GM19043 (cell line): ENCODE measurements at regions not wholly inside any gene's neighbourhood (a gene's known extent, or its start where the extent isn't known, plus 50 kb on each side); places are given as distances from the start of the nearest gene placed in this dataset.

Experiments used
- ATAC-seq: cut with Tn5 transposase; IDR thresholded peaks from one replicate; pipeline ENCODE4 v1.9.1; 2021; ENCODE audit warnings: low read depth; ENCODE audit not compliant: unreplicated experiment

DNA sequence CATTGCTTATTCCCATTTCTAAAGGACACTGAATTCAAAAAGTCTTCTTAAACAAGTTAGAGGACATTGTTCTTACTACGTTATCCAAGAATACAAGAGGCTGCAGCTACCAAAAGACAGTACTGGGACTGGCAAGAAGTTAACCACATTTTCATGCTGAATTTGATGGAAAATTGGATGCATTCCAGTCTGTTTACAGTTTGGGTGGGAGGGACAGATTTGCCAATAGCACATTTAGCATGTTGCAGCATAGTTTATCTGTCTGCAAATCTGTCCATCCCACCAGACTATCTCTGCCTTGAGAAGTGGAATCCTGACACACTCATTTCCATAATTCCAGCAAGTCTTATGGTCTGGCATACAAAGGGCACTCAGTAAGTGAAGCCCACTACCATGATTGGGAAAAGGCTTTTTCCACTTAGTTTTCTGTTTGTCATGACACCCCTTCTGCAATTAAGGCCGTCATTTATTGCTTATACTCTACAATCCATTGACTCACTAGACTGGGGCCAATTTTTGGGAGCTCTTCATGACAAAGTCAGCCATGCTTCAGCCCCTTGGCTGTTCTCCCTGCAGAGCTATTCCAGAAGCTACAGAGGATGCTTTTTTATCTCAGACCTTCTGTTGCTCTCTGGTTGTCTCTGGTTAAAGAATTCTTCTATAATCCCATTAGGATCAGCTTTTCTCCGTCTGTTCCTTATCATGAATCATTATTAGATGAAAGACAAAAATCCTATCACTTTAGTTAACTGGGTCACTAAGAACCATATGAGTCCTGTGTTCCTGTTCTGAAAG, 355.8 kb upstream of the PTBP2 start:
- no peak for ATAC-seq

DNA sequence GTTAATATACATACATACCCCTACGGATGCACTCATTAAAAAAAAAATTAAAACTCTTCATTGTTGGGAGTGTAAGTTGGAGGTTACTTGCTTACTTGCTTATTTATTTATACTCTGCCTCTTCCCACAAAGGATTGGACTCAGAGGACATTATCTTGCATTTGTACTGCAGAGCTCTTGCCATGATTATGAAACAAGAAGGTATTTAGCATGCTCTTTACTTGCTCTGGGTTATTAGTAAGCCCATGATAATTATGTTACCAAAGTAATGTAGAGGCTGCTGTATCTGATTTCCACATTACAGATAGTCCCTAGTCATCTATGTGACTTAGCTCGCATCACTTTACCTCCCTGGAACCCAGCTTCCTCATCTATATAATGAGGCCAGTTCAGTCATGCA, 355.1 kb upstream of the PTBP2 start:
- no peak for ATAC-seq

DNA sequence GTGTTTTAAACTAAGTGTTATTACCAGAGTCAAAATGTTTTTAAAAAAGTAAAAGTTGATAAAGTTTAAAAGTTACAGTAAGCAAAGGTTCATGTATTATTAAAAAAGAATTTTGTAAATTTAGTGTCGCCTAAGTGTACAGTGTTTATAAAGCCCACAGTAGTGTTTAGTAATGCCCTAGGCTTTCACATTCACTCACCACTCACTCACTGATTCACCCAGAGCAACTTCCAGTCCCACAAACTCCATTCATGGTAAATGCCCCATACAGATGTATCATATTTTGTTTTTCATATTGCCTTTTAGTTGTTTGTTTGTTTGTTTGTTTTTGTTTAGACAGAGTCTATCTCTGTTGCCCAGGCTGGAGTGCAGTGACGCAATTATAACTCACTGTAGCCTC, 353.8 kb upstream of the PTBP2 start:
- ATAC-seq: no peak

DNA sequence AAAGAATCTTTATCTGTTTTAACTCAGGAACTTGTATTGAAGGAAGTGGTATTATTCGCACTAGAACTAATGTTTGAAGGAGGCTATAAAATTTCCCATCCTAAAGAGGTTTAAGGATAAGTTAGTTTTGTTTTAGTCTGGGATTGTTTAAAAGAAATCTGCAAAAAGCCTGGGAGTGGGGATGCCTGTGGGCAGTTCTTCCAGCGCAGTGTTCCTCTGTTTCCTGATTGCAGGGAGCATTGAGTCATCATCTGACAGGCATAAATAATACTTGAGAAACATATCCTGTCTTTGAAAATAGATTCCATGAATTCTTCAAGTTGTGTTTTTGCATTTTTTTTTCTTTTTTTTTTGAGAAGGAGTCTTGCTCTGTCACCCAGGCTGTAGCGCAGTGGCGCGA, 350.8 kb upstream of the PTBP2 start:
- ATAC-seq: no peak

DNA sequence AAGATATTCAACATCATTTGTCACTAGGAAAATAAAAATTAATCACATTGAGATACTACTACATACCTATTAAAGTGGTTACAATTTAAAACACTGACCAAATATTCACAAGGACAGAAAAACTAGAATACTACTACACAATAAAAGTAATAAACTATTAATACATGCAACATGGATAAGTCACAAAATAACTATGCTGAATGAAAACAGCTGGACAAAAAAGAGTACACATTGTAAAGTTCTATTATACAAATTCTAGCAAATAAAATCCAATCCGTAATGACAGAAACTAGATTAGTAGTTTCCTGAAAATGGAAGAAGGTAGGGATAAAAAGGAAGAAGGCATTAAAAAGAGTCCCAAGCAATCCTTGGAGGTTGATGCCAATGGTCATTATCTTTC, 348.7 kb upstream of the PTBP2 start:
- no peak for ATAC-seq

DNA sequence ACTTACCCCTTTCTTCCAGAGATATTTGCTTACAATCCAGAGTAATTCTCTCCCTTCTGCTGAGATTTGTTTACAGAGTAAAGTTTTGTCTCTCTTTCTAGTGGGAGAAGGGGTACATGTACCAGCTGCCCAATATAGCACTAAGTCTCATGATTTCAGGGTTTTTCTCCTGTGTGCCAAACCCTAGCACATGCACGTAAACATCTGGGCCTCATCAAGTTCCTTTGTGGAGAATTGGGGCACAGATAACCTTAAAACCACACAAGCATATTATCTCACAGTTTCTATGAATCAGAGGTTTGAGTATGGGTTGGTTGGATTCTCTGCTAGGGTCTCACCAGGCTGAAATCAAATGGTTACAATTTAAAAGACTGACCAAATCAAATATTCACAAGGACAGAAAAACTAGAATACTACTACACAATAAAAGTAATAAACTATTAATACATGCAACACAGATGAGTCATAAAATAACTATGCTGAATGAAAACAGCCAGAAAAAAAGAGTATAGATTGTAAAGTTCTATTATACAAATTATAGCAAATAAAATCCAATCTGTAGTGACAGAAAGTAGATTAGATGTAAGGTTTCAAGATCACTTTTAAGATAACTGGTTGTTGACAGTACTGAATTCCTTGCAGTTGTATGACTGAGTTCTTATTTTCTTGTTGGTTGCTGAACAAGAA, 347.4 kb upstream of the PTBP2 start:
- no peak for ATAC-seq

DNA sequence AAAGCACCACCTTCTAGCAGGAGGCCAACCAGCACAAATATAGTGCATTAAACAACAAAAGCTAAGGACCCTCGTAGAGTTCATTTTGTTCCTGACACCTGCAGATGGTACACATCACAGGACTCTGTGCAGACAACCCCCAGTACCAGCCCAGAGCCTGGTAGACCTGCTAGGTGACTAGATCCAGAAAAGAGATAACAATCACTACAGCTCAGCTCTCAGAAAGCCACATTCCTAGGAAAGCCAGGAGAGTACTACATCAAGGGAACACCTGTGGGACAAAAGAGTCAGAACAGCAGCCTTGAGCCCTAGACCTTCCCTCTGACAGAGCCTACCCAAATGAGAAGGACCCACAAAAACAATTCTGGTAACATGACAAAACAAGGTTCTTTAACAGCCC, 344.7 kb upstream of the PTBP2 start:
- no peak for ATAC-seq

DNA sequence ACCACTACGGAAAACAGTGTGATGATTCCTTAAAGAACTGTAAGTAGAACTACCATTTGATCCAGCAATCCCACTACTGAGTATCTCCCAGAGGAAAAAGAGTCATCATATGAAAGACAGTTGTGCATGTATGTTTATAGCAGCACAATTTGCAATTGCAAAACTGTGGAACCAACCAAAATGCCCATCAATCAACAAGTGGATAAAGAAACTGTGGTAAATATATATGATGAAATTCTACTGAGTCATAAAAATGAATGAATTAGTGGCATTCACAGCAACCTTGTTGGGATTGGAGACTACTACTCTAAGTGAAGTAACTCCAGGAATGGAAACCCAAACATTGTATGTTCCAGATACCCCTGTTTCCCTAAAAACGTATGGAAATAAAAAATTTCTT, 337.0 kb upstream of the PTBP2 start:
- ATAC-seq: no peak

DNA sequence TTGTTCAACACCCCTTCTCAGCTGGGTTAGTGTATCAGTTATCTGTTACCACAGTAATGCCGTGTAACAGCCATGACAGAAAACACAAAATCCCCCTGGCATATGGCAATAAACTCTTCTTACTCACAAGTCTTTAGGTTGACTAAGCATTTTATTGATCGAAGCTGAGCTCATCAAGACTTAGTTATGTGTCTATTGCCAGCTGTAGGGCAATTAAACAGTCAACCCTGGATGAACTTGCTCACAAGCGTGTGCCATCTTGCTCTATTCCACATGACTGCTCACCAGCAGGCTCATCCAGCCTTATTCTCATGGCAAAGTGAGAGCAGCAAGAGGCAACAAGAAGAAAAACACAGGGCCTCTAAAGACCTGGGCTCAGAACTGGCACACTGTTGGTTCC, 333.8 kb upstream of the PTBP2 start:
- no peak for ATAC-seq

DNA sequence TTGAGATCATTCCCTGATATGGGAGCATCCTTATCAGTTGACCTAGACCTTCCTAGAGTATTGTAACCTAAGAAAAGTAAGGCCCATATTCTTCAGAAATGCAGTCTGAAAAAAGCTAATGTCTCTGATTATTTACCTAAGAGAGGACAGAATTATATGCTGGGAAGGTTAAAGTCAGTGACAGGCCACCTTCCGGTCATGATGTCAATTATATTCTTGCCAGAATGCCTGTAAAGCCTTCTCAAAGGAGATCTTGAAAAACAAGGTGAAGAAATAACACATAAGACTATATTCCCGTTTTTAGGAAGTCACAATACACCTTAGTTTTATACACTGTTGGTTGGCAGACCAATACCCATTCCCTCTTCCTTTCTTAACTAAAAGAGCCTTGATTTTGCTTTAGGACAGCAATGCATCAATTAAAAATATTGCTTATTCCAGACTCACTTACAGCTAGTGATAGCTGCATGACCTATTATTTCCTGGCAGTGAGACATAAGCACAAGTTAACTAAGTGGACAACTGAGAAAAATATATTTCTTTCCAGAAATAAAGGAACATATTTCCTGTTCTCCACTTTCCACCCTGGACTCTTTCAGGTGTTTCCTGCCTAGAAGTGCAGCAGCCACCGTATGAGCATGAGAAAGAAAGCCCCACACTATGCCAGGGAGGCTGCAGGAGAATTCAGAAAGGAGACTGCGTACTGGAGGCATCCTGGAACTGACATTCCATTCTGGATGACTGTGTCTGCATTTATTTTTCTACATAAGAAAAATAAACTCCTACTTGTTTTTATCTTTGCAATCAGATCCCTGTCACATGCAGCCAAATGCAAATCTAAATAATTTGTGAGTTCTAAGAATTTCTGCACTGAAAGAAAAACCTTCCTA, 332.9 kb upstream of the PTBP2 start:
- no peak for ATAC-seq

DNA sequence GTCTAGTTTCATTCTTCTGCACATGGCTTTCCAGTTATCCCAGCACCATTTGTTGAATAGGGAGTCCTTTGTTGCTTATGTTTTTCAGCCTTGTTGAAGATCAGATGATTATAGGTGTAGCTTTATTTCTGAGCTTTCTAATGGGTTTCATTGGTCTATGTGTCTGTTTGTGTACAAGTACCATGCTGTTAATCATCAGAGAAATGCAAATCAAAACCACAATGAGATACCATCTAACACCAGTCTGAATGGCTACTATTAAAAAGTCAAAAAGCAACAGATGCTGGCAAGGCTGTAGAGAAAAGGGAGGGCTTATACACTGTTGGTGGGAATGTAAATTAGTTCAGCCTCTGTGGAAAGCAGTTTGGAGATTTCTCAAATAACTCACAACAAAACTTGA, 321.5 kb upstream of the PTBP2 start:
- ATAC-seq: no peak

DNA sequence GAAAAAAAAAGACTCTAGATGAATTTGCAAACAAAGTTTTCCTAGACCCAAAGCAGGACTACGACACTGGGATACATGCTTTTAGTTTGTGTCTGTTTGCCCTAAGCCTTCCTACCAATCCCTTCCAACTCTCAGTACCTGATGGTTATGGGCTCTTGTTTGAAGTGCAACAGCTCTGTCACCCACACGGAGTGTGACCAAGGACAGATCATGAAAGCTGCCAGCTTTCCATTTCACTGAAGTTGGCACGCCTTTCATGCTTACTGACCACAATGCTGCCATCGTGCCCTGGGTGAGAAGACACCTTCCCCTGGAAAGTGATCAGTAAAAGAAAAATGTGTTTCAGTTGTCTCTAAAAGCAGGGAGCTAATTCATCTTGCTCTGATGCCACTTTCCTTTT, 312.5 kb upstream of the PTBP2 start:
- ATAC-seq: no peak

DNA sequence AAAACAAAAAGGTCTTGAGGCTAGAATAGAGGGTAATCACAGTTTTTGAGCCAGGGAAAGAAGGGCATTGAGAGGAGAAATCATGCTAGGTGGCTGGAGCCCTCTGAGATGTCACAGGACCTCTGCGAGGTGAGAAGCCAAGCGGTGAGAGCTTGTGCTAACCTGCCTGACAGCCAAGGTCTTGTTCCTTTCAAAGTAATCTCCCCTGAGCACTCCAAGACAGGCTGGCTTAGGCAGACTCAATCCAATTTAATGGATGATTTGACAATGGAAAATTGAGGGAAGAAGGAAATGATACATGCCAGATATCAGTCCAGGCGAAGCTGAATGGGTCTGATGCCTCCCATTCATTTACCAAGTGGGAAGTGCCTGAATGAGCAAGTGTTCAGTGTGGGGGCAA, 311.9 kb upstream of the PTBP2 start:
- ATAC-seq: no peak

DNA sequence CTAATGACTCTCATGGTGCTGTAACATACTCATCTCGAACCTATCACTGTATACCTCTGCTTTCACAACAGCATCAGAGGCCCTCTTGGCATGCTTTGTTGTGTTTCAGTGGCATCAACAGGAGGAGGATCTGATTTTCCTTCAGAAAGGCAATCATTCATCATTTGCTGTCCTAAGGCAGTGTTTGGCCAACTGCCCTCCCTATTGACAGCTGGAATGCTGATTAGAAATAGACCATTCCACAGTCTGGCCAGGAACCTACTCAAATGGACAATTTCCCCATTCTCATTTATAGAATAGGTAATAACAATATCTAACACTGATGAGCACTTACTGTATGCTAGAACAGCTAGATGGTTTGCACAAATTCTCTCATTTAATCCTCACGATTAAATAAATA, 310.6 kb upstream of the PTBP2 start:
- no peak for ATAC-seq

DNA sequence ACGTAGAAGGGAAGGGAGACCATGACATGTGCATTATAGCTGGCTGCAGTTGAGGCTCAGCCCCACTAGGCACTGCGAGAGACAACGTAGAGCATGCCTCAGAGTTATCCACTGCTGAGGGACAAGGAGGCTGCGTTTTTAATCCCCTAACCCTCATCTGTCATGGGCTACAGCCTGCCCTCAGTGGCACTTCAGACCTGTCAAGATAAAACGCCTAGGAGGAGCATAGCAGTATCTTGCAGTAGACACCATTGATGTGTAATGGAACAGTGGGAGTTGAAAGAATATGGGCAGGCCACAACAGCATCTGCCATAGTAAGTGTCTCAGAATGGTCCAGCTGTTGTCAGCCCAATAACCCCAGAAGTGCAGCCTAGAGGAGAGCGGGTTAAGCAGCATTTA, 307.0 kb upstream of the PTBP2 start:
- no peak for ATAC-seq

DNA sequence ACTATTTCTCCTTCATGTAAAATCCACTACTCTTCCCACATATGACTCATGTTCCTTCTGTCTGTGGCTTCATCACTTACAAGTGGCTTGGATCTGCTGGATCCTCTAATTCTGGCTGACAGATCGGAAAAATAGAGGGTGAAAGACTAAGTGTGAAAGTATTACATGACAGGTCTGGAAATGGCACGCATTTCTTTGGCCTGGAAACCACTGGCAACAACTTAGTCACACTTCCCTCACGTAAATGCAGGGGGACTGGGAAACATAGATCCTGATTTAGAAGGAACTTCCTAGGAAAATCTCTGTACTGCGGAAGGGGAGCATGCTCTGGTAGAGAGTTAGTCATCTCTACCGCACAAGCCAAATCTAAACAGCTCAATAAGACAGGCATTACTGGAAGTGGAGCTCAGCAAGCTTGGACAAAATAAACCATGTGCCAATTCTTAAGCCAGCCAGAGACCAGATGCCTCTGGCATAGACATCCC, 305.4 kb upstream of the PTBP2 start:
- no peak for ATAC-seq

DNA sequence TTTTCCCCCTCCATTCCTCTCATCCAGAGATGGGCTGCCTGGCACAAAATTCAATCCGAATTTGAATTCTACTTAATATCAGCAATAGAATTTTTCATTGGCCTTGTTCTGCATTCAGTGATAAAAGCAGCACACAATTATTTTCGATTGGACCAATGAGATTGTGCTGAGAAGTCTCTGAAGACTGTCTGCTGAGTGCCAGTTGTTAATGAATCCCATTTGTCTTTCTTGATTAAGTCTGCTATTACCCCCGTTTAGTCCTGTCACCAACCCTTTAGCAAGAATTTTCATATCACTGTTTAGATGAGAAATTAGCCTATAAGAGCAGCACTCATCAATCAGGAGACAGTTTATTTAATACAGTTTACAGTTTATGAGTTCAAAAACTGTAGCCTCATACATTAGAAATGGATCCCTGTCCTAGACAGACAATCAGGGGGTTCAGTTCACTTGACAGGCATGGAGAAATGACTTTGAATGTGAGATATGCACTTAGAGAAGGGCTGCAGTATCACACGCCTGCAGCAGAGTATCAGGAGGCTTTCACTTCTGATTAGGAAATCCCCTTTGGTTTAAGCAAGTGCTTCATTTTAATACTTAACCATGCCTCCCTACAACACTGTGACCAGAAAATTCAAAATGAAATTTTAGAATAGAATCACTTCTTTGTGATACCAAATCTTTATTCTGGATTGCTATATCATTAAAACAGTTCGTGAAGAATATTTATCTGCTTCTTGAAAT, 304.7 kb upstream of the PTBP2 start:
- peak; percentile 98 for ATAC-seq

DNA sequence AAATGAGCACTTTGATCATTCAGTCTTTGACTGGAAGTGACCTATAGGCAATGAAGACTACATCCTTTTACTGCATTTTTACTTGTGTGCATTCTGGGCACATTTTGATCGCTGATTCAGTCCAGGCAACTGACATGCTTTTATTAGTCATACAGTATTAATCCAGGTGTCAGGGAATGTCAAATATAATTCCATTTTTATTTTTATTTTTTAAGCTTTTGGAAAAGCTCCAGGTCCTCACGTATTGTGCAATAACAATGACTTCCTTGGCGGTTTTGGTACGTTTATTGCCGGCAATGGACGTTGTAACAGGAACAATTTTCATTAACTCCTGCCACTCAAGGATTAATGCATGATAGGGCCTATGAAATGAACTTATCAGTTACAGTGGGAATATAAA, 302.6 kb upstream of the PTBP2 start:
- ATAC-seq: no peak

DNA sequence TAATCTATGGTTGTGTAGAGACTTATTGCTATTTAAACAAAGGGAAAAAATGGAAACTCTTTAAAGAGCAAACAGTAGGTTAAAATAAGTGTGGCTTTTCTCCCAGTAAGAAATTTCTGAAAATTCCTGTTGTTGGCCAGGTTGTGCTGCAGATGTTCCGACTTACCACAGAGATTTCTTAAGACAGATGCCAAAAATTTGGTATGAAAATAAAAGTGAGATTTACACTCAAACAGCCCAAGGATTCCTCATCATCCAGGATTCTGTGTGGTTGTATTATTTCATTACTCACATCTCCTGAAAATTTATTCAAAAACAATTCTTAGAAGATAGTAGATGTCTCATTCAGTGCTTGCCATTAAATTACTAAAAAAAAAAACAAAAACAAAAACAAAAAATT, 296.7 kb upstream of the PTBP2 start:
- no peak for ATAC-seq

DNA sequence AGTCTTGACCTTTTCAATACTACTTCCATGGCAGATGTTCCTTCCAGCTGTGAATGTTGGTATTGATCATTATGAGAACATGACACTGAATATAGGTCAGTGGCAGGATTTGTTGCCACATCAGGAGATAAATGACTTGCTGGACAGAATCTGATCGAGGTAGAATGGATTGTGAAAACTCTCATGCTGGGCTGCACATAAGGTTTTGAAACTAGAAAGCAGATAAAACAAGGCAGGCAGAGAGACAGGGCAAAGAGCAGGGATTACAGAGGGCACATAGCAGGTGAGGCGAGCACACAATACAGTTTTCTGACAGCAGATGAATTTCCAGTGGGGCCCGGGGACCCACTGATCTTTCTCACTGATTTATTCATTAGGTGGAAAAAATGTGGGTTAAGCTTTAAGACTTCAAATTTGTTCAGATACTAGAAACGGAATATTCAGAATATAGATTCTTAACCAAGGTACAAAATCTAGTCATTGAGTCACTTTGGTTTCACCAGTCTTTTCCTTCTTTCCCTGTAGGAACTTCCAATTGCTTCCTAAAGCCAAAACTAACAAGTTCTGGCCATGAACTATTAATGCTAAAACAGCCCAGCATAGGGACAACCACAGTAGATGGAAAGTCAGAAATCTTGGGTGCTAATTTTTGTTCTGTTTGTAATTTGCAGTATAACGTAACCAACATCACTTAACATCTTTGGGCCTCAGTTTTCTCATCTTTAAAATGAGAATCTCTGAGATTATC, 296.0 kb upstream of the PTBP2 start:
- no peak for ATAC-seq
